Thyroid gland (tissue), 4 donors: ENCODE measurements at regions not wholly inside any gene's neighbourhood (a gene's known extent, or its start where the extent isn't known, plus 50 kb on each side); places are given as distances from the start of the nearest gene placed in this dataset.

Source experiments
- DNase-seq, 2 donors: peaks; one replicate each; pipeline ENCODE4 v3.0.0-alpha.2; 2019
- H3K27ac ChIP-seq, 3 donors: fragments of 200-600 bp; sonication (generic); 1 replicate in 2 of 3; 2 replicates in 1 of 3; pipeline ENCODE4 v1.5.1; 2016 to 2019; ENCODE audit warnings: mild to moderate bottlenecking in 1 of 3, moderate library complexity in 1 of 3
- H3K27me3 ChIP-seq: fragments of 200-600 bp; sonication (generic); one replicate; pipeline ENCODE4 v1.5.1; 2019
- H3K36me3 ChIP-seq, 2 donors: fragments of 200-600 bp; sonication (generic); one replicate each; pipeline ENCODE4 v1.5.1; 2016 to 2019
- H3K4me1 ChIP-seq, 2 donors: fragments of 200-600 bp; sonication (generic); one replicate each; pipeline ENCODE4 v1.5.1; 2017 to 2019
- H3K4me3 ChIP-seq, 3 donors: fragments of 200-600 bp; sonication (generic); replicated peaks in 1 of 3; 1 replicate in 2 of 3; 2 replicates in 1 of 3; pipeline ENCODE4 v1.5.1; 2016; ENCODE audit warnings: mild to moderate bottlenecking in 1 of 3
- H3K9me3 ChIP-seq: fragments of 200-600 bp; sonication (generic); one replicate; pipeline ENCODE4 v1.5.1; 2017
- POLR2A ChIP-seq, 2 donors: fragments of 450-650 bp; IDR thresholded peaks; one replicate each; pipeline ENCODE4 v1.6.1; 2017; ENCODE audit warnings: antibody characterized with exemption in 2 of 2, mild to moderate bottlenecking in 2 of 2, moderate library complexity in 1 of 2
- WGBS, 2 donors: methylation state at CpG; one replicate each; pipeline ENCODE4 v1.1.5; 2017; 5-methylcytosine and 5-hydroxymethylcytosine counted together
- intact Hi-C: fragments of 100-400 bp; cut with DNase I; formaldehyde crosslinking; loops from one replicate; pipeline ENCODE4 v1.15.1; 2023
- TF ChIP-seq, protein P1 (sequence below), 6 experiments: fragments of 200-600 bp in 3 of 6; fragments of 450-650 bp in 3 of 6; sonication (generic) in 3 of 6; IDR thresholded peaks; one replicate each; pipeline ENCODE4 v1.5.1; 2016 to 2019; ENCODE audit warnings: antibody characterized with exemption in 6 of 6, mild to moderate bottlenecking in 2 of 6, inconsistent platforms in 1 of 6, moderate library complexity in 1 of 6

DNA sequence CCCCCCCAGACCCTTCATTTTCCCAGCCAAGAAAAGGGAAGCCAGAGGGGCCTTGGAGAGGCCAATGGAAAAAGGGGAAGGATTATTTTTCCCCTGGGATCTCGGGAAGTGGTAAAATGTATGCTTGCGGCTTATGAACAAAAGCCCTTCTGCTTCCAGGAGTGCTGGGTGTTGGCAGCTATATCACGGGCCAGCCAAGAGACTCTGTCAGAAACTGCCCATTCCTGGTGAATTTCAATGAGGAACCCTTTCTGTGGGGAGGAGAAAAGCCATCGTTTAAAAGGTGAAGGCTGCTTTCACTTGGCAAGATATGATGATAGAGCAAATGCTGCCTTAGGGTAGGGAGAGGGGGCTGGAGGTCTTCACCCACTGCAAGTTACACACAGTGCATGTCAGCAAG lies 69.7 kb upstream of the ZC3H12A start:
- no peak overlapping the region for H3K4me3 ChIP-seq
- 65 to 66% methylated on average over 4 of the region's 4 CpGs for WGBS, 2 donors
- H3K27me3 ChIP-seq: no peaks in the 10 kb centered on the region
- no peak for DNase-seq
- no peaks in the 10 kb centered on the region for H3K9me3 ChIP-seq
- H3K27ac ChIP-seq: no peak overlapping the region
- TF ChIP-seq POLR2A (IDR thresholded peaks at IDR 0.05): no peak
- TF ChIP-seq, protein P1, sequence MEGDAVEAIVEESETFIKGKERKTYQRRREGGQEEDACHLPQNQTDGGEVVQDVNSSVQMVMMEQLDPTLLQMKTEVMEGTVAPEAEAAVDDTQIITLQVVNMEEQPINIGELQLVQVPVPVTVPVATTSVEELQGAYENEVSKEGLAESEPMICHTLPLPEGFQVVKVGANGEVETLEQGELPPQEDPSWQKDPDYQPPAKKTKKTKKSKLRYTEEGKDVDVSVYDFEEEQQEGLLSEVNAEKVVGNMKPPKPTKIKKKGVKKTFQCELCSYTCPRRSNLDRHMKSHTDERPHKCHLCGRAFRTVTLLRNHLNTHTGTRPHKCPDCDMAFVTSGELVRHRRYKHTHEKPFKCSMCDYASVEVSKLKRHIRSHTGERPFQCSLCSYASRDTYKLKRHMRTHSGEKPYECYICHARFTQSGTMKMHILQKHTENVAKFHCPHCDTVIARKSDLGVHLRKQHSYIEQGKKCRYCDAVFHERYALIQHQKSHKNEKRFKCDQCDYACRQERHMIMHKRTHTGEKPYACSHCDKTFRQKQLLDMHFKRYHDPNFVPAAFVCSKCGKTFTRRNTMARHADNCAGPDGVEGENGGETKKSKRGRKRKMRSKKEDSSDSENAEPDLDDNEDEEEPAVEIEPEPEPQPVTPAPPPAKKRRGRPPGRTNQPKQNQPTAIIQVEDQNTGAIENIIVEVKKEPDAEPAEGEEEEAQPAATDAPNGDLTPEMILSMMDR (IDR thresholded peaks at IDR 0.05): no peak
- no peaks in the 10 kb centered on the region for H3K36me3 ChIP-seq
- intact Hi-C loops: no loop called here
- no peaks in the 10 kb centered on the region for H3K4me1 ChIP-seq

DNA sequence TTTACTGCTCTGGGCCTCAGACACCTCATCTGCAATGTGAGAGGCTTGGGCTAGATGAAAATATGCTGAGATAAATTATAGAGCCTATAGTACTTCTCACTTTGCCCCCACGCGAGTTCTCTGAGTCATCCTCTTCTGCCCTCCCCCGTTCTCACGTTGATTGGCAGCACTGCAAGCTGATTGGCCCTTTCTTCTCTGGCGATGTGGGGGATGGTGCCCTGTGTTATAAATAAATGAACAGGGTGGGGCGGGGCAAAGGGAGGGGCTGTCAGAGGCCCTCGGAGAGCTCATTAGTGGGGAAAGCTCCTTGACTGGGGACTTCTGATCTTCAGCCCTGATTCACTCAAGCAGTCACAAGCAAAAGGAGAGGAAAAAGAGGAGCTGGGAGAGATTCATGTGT lies 64.3 kb upstream of the ZC3H12A start:
- Histone ChIP-seq H3K27ac (no peak overlapping the region), H3K9me3 (no peaks in the 10 kb centered on the region), H3K4me3 (no peak overlapping the region), H3K4me1 (no peaks in the 10 kb centered on the region), H3K27me3 (no peaks in the 10 kb centered on the region), H3K36me3 (no peaks in the 10 kb centered on the region)
- DNase-seq: no peak
- no peak for TF ChIP-seq POLR2A (IDR thresholded peaks at IDR 0.05)
- TF ChIP-seq, protein P1 (IDR thresholded peaks at IDR 0.05): no peak
- WGBS, 2 donors: 34 to 42% methylated on average over 7 of the region's 7 CpGs
- intact Hi-C loops: no loop called here

DNA sequence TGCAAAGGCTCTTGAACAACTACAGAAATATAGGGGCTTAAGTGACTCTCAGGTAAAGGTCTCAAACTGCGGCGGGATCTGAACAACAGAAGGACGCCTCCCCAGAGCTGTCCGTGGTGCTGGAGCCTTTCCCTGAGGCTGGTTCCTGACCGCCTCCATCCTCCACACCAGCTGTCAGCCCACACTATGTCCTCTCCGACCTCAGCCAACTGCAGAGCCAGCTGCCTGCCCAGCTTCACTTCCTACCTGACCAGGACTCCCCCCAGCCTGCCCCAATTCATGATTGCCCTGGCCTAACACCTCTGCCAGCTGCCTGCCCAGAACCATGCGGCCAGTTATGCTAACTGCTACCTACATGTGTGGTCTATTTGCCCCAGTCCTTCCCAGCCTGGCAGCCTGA lies 63.6 kb upstream of the ZC3H12A start:
- Histone ChIP-seq H3K36me3 (no peaks in the 10 kb centered on the region), H3K27me3 (no peaks in the 10 kb centered on the region), H3K4me3 (no peak overlapping the region), H3K27ac (no peak overlapping the region), H3K4me1 (no peaks in the 10 kb centered on the region), H3K9me3 (no peaks in the 10 kb centered on the region)
- no peak for DNase-seq
- WGBS, 2 donors: 15 to 20% methylated on average over 6 to 7 of the region's 7 CpGs
- intact Hi-C loops: no loop called here
- TF ChIP-seq POLR2A (IDR thresholded peaks at IDR 0.05): no peak
- TF ChIP-seq, protein P1 (IDR thresholded peaks at IDR 0.05): no peak

DNA sequence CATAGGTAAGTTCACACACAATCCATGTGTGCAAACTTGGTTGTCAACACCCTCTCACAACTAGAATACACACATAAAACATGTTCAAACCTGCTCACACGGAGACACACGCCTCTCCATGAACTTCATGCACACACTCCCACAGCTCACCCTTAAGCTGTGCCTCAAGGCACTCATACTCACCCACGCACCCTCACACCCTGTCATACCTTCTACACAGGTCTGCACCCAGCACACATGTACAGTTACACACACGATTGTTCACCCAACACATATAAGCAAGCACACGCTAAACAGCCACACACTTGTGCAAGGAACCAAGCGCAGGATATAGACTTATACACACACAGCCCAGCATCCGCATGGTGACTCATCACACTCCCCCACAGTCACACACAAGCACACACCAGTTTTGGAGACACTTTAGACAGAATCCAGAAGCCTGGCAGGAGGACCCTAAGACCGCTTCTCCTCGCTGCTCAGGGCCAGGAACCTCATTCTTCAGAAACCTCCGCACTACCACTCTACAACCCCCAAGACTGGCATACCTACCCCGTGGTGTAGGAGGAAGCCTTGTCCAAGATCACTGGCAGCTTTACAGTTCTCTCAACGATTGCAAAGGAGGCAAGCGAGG lies 58.7 kb upstream of the ZC3H12A start:
- Histone ChIP-seq H3K9me3 (no peaks in the 10 kb centered on the region), H3K27me3 (no peaks in the 10 kb centered on the region), H3K36me3 (no peaks in the 10 kb centered on the region), H3K4me1 (no peaks in the 10 kb centered on the region), H3K4me3 (no peak overlapping the region), H3K27ac (no peak overlapping the region)
- intact Hi-C loops: no loop called here
- WGBS, 2 donors: 89% methylated on average over 13 of the region's 13 CpGs
- no peak for TF ChIP-seq POLR2A (IDR thresholded peaks at IDR 0.05)
- TF ChIP-seq, protein P1 (IDR thresholded peaks at IDR 0.05): no peak
- no peak for DNase-seq

DNA sequence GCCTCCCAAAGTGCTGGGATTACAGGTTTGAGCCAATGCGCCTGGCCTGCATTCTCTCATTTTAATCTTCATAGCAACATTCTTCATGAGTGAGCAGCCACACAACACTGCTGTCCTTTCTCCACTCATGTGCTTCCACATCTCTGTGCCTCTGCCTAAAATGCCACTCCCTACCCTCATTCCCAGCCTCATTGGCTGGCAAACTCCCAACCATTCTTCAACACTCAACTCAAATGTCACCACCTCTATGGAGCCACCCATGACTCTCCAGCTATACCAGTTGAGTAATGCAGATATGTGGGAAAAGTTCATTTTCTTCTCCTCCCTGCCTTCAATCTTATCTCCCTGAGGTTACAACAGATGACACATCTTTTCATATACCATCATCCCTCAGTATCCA lies 53.9 kb upstream of the ZC3H12A start:
- Histone ChIP-seq H3K4me1 (no peaks in the 10 kb centered on the region), H3K27ac (no peak overlapping the region), H3K36me3 (no peaks in the 10 kb centered on the region), H3K4me3 (no peak overlapping the region), H3K27me3 (no peaks in the 10 kb centered on the region), H3K9me3 (no peaks in the 10 kb centered on the region)
- intact Hi-C loops: no loop called here
- no peak for DNase-seq
- TF ChIP-seq, protein P1 (IDR thresholded peaks at IDR 0.05): no peak
- TF ChIP-seq POLR2A (IDR thresholded peaks at IDR 0.05): no peak
- 0 to 92% methylated on average over 1 of the region's 1 CpG for WGBS, 2 donors
